GM21576 (cell line): ENCODE measurements at regions not wholly inside any gene's neighbourhood (a gene's known extent, or its start where the extent isn't known, plus 50 kb on each side); places are given as distances from the start of the nearest gene placed in this dataset.
"Not testable (repeated sequence)": the region's sequence is repeated elsewhere in the genome, so short reads cannot be mapped to it uniquely, and the experiment has no call there.

ENCODE experiments used
- ATAC-seq: cut with Tn5 transposase; IDR thresholded peaks from one replicate; pipeline ENCODE4 v1.9.1; 2021; ENCODE audit warnings: mild to moderate bottlenecking, moderate library complexity; ENCODE audit not compliant: unreplicated experiment

DNA sequence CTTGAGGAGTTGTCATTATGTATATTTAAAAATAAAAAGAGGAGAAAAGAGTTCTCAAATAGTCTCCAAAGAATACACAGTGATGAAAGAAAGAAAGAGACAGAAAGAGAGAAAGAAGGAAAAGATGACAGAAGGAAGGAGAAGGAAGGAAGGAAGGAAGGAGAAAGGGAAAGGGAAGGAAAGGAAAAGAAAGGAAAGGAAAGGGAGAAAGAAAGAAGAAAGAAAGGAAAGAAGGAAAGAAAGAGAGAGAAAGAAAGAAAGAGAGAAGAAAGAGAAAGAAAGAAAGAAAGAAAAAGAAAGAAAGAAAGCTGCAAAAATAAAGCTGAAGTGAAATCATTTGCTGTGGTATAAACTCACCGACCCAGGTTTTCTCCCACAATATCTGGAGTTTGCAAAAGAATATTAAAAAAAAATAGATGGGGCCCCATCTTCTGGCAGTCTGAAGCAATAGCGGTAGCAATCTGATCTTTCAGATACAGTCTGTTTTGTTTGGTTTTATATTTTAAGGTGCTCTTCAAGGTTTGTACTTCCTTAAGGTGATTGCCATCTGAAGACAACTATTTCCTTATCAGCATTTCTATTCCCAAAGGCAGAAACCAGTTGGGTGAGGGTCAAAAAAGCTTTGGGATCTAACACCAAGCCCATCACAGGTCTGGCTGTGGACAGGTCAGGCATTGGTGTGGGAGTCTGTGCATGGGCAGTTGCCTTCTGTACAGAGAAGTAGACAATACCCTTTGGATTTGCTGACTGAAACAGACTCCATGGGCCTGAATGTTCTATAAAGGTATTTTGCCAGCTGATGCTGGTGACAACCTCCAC is 160.4 kb downstream of the CPEB2 start:
- ATAC-seq: no peak

DNA sequence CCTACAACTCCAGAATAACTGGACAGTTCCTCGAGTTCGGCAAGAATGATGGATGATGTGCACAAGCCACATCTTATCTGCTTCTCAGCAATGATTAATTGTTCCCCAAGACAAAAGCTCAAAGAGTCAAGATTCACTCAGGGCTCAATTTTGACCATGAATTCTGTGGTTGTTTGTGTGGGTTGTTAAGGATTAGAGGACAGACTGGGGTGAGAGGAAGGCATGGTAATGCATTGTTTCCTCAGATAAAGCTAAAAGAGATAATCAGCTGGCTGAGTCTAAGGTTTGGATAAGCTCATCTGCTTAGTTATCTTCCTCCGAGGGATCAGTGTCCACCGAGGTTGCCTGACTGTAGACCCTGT is 161.0 kb downstream of the CPEB2 start:
- ATAC-seq: no peak

DNA sequence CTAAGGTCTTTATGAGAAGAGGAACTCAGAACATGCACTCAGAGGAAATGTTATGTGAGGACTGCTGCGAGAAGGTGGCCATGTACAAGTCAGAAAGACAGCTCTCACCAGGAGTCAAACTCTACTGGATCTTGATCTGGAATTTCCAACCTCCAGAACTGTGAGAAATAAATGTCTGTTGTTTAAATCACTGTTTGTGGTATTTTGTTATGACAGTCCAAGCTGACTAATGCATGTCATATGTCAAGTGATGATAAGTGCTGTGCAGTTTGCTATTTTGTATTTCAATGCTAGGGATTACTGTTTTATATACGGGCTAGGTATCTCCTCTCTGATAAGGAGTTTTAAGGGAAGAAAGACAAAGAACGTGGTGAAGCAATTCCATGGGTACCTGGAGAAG is 162.3 kb downstream of the CPEB2 start:
- no peak for ATAC-seq

GRCh38 chr4:15167743-15168142 is 165.5 kb downstream of the CPEB2 start:
- no peak for ATAC-seq

DNA sequence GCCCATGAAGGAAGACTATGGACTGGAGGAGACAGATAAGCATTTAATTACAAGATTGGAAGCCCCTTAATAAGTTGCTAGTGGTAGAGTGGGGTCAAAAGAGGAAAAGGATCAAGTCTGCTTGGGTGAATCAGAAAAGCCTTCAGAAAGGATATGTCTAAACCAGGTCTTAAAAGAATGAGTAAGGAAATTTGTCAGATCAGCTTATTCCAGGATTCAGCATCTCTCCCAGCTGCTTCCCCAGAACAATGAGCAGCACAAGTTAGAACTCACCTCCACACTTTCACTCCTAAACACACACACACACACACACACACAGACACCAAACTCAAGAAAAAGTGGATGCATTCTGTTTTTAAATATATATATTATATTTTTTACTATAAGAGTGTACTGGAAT is 166.5 kb downstream of the CPEB2 start:
- ATAC-seq: no peak

DNA sequence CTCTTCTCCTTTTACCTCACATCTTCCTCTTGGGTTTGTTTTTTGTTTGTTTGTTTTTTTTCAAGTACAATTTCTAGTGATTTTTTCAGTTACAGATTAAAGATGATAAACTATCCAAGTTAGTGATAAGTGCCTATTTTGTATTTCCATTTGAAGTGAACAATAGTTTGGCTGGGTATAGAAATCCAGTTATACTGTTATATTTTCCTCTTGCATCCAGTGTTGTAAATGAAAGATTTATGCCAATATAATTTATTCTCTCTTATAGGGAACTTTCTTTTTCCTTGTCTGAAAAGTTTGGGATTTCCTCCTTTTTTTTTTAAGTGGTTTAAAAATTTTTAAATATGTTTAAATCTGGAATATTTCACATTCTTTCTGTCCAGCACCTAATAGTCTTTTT is 169.4 kb downstream of the CPEB2 start:
- ATAC-seq: no peak

DNA sequence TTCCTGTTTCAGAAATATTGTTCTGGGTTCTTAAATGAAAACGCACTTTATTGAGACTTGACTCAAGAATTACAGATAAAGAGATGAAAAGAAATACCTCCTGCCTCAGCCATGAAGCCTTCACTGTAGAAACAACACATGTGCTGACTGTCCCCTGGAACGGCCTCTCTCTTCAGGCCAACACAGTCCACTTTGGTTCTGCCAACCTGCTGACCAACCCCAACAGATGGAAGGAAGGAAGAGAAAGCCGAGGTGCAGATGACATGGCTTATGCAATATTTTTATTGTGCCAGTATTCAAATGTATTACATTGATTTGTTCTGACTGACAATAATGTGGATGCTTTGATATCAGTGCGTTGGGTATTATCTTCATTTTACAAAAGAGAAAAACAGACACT is 171.0 kb downstream of the CPEB2 start:
- ATAC-seq: no peak

GRCh38 chr4:15174168-15174567 is 171.9 kb downstream of the CPEB2 start:
- ATAC-seq: not testable (repeated sequence)

DNA sequence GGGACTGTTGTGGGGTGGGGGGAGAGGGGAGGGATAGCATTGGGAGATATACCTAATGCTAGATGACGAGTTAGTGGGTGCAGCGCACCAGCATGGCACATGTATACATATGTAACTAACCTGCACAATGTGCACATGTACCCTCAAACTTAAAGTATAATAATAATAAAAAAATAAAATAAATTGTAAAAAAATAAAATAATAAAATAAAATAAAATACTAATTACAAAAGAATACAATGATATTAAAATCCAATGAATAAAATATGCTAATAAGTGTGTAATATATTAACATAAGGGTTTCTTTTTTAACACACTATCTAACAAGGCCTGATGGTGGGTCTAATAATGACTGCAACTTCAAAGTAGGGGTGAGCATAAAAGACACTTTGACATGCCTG is 177.6 kb downstream of the CPEB2 start:
- ATAC-seq: not testable (repeated sequence)

DNA sequence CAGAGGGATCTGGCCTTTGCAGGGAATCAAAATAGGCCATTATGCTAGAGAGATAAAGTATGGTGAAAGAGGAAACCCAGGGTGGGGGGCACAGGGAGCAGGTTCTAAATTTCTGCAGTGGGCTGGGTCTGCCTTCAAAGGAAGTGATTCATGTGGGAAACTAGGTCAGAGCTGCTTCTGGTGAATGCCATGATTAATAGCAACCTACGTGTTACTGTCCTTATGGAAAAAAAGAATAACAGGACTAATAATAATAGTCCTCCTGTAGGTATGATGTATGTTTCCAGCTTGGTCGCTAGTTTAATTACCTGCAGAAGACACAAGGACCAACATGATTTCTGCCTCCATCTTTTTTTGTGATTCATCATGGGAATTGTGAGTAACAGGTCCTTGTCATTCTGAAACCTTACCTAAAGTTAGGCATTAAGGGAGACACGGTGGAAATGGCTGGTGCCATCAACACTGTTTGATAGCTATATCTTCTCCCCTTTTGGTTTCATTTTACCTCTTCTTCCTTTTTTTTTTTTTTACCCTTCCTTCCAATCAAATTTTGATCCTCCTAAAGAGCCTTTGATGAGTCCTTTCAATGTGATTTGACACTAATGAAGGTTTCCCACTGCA is 180.4 kb downstream of the CPEB2 start:
- no peak for ATAC-seq

DNA sequence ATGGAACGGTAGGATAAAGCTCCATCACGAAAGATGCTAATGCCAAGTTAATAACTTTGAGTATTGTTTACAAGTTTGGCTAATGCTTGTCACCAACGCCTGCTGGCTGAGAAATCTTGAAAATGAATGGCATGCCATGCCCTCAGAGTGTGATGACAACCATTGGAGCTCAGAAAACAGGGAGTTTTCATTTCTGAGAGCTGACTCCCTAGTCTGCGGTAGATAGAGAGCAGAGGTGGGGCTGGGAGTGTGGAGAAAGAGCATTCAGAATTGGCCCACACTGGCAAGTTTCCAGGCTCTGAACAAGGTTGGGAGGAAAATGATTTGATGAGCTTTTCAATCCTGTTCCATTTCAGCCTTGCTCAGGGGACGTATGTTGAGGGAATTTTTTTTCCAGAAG is 183.9 kb downstream of the CPEB2 start:
- no peak for ATAC-seq

DNA sequence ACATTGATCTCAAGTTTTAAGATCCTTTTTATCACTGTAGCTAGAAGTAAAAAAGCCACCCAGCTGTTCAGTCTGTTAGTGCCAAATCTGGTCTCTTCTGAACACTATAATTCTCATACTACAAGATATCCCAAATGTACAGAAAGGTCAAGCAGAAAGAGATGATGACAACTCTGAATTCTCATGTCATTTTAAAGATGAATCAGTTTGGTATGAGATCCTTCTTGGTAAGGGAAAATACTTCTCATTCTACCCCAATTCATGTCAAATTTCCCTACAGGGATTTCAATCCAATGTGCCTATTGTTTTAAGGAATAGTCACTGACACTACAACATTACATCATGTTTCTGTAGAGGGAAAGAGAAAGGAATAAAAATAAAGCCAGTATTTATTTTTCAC is 184.5 kb downstream of the CPEB2 start:
- no peak for ATAC-seq

DNA sequence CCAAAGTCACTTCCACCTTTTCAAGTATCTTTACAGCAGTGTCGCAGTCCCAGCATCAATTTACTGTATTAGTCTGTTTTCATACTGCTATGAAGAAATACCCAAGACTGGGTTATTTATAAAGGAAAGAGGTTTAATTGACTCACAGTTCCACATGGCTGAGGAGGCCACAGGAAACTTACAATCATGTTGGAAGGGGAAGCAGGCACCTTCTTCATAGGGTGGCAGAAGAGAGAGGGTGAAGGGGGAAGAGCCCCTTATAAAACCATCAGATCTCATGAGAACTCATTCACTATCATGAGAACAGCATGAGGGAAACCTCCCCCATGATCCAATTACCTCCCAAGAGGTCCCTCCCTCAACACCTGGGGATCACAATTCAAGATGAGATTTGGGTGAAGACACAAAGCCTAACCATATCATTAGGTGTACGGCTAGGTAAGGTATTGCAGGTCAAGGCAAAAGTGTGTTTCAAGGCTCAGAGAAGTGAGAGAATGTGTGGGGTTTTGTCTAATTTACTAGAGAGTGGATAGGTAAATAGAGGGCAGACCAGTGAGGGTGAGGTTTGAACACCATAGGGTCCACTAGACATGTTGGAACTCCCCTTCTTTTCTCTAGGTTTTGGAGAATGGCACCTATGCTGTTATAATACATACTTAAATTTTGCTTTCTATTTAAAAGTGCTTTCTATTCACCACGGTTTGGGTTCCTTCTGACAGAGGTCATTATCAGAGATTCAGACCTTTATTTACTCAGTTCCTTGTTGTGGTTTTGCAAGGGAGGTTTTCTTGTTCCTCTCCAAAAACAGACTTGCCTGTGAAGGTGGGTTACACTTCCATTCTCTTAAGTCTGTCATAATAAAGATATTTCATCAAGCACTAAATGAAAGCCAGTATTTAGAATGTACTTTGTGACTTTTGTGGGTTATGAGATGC is 186.6 kb downstream of the CPEB2 start:
- peak; percentile 79 for ATAC-seq

DNA sequence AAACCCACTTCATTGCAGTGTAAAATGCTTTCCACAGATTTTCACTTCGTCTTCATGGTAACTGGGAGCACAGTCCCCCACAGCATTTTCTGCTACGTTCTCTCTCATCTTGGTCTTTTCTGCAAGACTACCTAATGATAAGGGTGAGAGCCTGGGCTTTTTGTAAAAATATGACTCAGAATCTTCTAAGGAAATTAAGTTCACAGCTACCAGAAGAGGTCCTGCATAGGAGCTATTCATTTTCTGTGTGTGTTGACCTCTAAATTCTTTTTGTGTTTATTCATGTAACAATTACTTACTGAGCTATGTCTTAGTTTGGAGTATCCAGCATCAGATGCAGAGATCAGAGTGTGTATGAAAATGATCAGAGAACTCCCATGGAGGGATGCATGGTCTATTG is 192.2 kb downstream of the CPEB2 start:
- ATAC-seq: no peak

- no peak for ATAC-seq
Observed at GRCh38 chr4:15197005-15197404, 194.7 kb downstream of the CPEB2 start.

GRCh38 chr4:15198070-15198727 is 195.9 kb downstream of the CPEB2 start:
- no peak for ATAC-seq

- no peak for ATAC-seq
Observed at GRCh38 chr4:15201782-15202181, 199.5 kb downstream of the CPEB2 start.

DNA sequence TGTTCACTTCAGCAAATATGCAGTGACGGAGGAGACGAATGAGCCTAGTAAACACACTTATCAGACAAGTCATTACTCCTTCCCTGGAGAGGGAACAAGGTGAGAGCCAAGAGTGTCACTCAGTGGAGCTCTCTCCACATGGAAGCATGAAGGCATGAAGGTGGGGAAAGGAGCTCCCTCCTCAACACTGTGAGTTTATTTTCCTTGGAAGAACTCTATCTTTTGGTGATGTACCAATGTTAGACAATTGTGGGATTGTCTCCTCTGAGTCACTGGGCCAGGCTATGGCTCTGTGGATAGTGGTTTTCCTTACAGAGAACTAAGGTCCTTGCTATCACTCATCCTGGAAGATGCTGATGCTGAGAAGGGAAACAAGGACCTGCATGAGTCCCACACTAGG is 200.2 kb downstream of the CPEB2 start:
- no peak for ATAC-seq

DNA sequence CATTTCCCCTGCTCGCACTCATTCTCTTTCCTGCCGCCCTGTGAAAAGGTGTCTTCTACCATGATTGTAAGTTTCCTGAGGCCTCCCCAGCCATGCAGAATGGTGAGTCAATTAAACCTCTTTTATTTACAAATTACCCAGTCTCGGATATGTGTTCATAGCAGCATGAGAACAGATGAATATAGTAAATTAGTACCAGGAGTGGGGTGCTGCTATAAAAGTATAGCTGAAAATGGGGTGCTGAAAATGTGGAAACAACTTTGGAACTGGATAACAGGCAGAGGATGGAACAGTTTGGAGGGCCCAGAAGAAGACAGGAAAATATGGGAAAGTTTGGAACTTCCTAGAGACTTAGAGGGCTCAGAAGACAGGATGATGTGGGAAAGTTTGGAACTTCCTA is 204.2 kb downstream of the CPEB2 start:
- not testable (repeated sequence) for ATAC-seq

DNA sequence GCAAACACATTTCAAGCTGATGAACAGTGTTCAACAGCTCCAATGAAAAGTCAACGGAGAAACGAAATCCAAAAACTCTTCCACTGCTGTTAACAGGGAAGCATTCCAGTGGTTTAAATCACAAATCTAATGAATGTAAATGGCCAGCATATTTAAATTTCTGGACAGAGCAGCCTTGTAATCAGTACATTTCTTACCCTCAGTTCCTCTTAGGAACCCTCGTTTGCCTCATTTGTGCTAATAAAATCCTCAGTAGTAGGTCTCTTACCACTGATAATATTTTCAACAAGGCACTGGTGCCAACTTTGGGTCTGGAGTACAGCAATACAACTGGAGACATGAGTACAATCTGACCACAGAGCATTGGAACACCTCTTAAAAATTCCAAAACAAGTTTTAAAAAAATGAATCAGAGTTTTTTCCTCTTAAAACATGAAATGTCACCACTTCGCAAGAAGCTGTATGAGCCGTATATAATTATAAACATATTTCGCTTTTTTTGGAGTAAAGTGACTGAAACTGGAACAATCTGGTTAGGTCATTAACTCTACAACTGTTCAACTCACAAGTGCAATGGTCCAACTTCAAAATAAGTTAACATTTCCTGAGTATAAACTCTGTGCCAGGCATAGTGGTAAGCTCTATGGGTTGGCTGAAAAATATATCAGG is 211.2 kb downstream of the CPEB2 start:
- no peak for ATAC-seq

- no peak for ATAC-seq
Observed at GRCh38 chr4:15215109-15215508, 212.7 kb upstream of the C1QTNF7 start.
